Activated CD4-positive, alpha-beta T cell treated with anti-CD3 and anti-CD28 coated beads, Interleukin-2, Interleukin-4, amounts not matched to agents 100 ng/mL and 50 ng/mL, durations not matched to agents 16 hours and 8 hours (primary cell): ENCODE measurements at regions not wholly inside any gene's neighbourhood (a gene's known extent, or its start where the extent isn't known, plus 50 kb on each side); places are given as distances from the start of the nearest gene placed in this dataset.

Experiments used
- DNase-seq: peaks from one replicate; pipeline ENCODE4 v3.0.0-alpha.2; 2020; ENCODE audit warnings: low spot score

GRCh38 chr18:47333926-47334635 lies 82.6 kb upstream of the SKOR2 start:
- no peak for DNase-seq

DNA sequence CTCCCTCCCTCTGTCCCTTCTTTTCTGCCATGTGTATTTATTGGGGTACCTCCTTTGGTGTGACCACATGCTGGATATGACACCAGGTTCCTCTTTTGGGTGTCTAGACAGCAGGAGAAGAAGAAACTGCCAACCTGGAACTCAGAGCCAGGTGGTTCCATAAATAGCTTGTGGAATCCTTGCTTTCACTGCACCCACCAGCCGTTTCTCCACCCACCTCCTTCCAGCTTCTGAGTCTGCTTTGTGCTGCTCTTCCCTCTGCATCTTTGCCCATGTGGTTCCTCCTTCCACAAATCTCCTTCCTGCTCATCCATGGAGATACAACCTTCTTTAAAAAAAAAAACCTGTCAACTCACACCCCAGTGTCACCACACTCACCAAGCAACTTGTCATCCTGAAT lies 80.2 kb upstream of the SKOR2 start:
- DNase-seq, result no peak

GRCh38 chr18:47331026-47331425 lies 79.6 kb upstream of the SKOR2 start:
- no peak for DNase-seq

DNA sequence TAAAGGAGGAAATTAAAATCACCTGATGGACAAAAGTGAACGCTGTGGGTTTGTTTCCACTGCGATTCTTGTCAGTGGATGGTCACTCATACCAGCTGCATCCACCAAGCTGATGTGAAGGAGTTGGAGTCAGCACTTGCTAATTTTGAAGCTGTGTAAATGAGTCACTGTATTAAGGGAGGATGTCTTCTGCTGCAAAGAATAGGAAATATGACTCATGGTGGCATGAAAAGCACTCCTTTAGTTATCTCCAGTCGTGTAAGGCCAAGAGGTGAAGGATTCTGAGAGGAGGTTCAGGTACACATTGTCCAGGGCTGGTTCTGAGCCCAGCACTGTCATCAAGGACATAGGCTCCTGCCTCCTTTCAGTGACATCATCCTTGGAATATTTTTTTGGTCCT lies 71.7 kb upstream of the SKOR2 start:
- DNase-seq, result peak; percentile 54

GRCh38 chr18:47321815-47322214 lies 70.4 kb upstream of the SKOR2 start:
- no peak for DNase-seq

DNA sequence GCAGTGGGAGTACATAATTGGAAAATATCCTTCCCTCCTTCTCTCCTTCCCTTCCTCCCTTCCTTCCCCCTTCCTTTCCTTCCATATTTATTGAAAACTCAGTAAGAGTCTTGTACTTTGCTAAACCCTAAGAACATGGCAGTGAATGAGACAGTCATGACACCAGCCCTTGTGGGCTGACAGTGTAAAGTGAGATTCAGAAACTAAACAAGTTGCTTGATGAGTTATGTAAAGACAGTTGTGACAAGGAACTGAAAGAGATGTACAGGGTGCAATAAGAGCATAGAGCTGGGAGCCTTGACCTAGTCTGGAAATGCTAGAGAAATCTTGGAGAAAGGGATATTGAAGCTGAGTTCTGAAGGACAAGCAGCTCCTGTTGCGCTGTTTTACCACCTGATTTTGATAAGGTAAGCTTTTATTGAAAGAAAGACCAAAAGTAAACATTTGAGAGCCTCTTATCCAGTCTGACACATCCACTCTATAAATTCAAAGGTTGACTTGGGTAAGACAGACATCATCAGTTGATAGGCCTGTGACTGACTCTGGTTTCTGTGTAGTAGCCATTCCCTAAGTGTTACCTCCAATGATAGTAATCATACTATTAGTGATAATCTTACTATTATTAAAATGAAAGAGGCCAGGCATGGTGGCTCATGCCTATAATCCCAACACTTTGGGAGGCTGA lies 66.5 kb upstream of the SKOR2 start:
- DNase-seq, result no peak

- DNase-seq, result no peak
These were observed 65.5 kb upstream of the SKOR2 start for GRCh38 chr18:47316924-47317323.

DNA sequence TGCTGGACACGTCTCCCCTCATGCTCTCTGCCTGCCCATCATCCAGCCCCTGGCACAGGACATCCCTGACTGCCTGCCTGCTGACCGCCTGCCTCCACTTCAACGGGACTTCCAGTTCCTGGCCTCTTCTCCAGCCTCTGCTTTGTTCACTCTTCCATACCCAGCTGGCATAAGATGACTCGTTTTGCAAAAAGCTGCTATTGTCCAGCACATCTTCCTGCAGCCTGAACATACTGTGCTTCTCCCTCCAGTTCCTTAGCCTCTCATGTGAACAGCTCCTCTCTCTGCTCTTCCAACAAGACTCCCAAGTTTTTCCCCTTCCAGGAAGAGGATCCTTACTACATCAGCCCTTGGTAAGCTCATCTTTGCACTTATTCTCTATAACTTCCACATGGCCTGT lies 62.4 kb upstream of the SKOR2 start:
- DNase-seq, result no peak

DNA sequence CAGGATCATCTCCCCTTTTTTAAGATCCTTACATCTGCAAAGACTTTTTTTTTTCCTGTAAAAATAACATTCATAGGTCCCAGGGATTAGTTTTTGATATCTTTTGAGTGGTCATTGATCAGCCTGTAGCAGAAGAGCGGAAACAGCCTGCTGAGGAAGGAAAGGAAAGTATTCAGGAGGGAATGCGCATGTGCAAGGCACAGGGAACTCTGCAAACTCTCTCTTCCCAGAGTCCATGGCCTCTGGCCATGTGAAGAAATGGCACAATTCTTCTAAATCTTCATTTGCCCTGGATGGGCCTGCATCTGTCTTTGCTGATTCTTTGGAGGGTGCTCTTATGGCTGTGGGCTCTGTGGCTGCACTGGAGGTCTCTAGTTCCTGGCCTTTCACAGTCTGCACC lies 60.1 kb upstream of the SKOR2 start:
- no peak for DNase-seq
